Keratinocyte (primary cell): ENCODE measurements at regions not wholly inside any gene's neighbourhood (a gene's known extent, or its start where the extent isn't known, plus 50 kb on each side); places are given as distances from the start of the nearest gene placed in this dataset.

Source experiments
- DNase-seq: peaks from one replicate; pipeline ENCODE4 v3.0.0-alpha.2; 2011; ENCODE audit warnings: low read depth, missing footprints, low spot score
- FAIRE-seq: peaks from 2 replicates; lab custom pipeline; 2011; peaks lifted over from hg19 to GRCh38; lab: Jason Lieb, UNC
- H2AFZ ChIP-seq: 2 replicates; pipeline ENCODE4 v1.6.0; 2012; ENCODE audit warnings: low read length, control low read depth, inconsistent platforms; ENCODE audit not compliant: control insufficient read depth
- H3K27ac ChIP-seq: 2 replicates; pipeline ENCODE4 v1.5.1; 2011; ENCODE audit warnings: low read length; ENCODE audit not compliant: control insufficient read depth, insufficient read depth
- H3K27me3 ChIP-seq: 3 replicates; pipeline ENCODE4 v1.6.0; 2011; ENCODE audit warnings: low read length; ENCODE audit not compliant: control insufficient read depth, insufficient read depth; ENCODE audit errors: extremely low read depth
- H3K36me3 ChIP-seq, 2 experiments: 2 replicates in 1 of 2; 3 replicates in 1 of 2; pipeline ENCODE4 v1.5.1; 2011; ENCODE audit warnings: low read length in 2 of 2, mild to moderate bottlenecking in 1 of 2; ENCODE audit not compliant: control insufficient read depth in 2 of 2, insufficient read depth in 2 of 2; ENCODE audit errors: extremely low read depth in 1 of 2
- H3K4me1 ChIP-seq: 3 replicates; pipeline ENCODE4 v1.5.1; 2011; ENCODE audit warnings: low read length; ENCODE audit not compliant: control insufficient read depth, insufficient read depth; ENCODE audit errors: extremely low read depth
- H3K4me2 ChIP-seq: 3 replicates; pipeline ENCODE4 v1.6.0; 2011; ENCODE audit warnings: low read depth, low read length; ENCODE audit not compliant: control insufficient read depth, insufficient read depth; ENCODE audit errors: extremely low read depth
- H3K4me3 ChIP-seq, 3 experiments: fragments of 200-600 bp in 1 of 3; sonication (generic) in 1 of 3; 2 replicates in 2 of 3; 3 replicates in 1 of 3; pipeline ENCODE4 v1.5.1; 2011 to 2016; ENCODE audit warnings: low read length in 3 of 3, mild to moderate bottlenecking in 3 of 3, control low read depth in 2 of 3, inconsistent platforms in 1 of 3, low read depth in 1 of 3, mixed read lengths in 1 of 3, mixed run types in 1 of 3, moderate library complexity in 1 of 3; ENCODE audit not compliant: control insufficient read depth in 2 of 3, insufficient read depth in 2 of 3; ENCODE audit errors: extremely low read depth in 1 of 3
- H3K79me2 ChIP-seq: 2 replicates; pipeline ENCODE4 v1.6.0; 2012; ENCODE audit warnings: low read length; ENCODE audit not compliant: control insufficient read depth, insufficient read depth
- H3K9ac ChIP-seq: 3 replicates; pipeline ENCODE4 v1.6.0; 2011; ENCODE audit warnings: low read length; ENCODE audit not compliant: control insufficient read depth, insufficient read depth; ENCODE audit errors: extremely low read depth
- H3K9me1 ChIP-seq: 3 replicates; pipeline ENCODE4 v1.6.0; 2011; ENCODE audit warnings: low read length; ENCODE audit not compliant: control insufficient read depth, insufficient read depth; ENCODE audit errors: extremely low read depth
- H3K9me3 ChIP-seq: 2 replicates; pipeline ENCODE4 v1.5.1; 2012; ENCODE audit warnings: low read depth, low read length; ENCODE audit not compliant: control insufficient read depth
- H4K20me1 ChIP-seq: 3 replicates; pipeline ENCODE4 v1.6.0; 2011; ENCODE audit warnings: low read length; ENCODE audit not compliant: control insufficient read depth, insufficient read depth; ENCODE audit errors: extremely low read depth
- EZH2 ChIP-seq: IDR thresholded peaks from one replicate; pipeline ENCODE4 v1.6.1; 2012; ENCODE audit warnings: inconsistent platforms, mild to moderate bottlenecking, low read length, moderate library complexity
- dilution Hi-C: fragments of 300-500 bp; cut with MboI; formaldehyde crosslinking; loops from one replicate; pipeline ENCODE4 v1.7.0; 2020; ENCODE audit warnings: low sequenced_read_pairs; ENCODE audit not compliant: extremely low pct_ligation_motif_present
- TF ChIP-seq, protein P1 (sequence below), 3 experiments: IDR thresholded peaks in 1 of 3; conservative IDR thresholded peaks in 1 of 3; optimal IDR thresholded peaks in 1 of 3; 2 replicates in 2 of 3; 3 replicates in 1 of 3; pipeline versions ENCODE3 to v1.5.1; 2011; ENCODE audit warnings: low read length in 3 of 3, mild to moderate bottlenecking in 3 of 3, moderate library complexity in 2 of 3, control low read depth in 1 of 3, inconsistent platforms in 1 of 3; ENCODE audit not compliant: insufficient read depth in 2 of 3; ENCODE audit errors: extremely low read depth in 1 of 3

GRCh38 chr5:10910261-10910660 lies 149.2 kb upstream of the DAP start:
- dilution Hi-C loops = no loop called here
- FAIRE-seq (no peak), DNase-seq (no peak)
- Histone ChIP-seq H3K27me3 (no peaks in the 10 kb centered on the region), H3K4me2 (no peak overlapping the region), H3K4me3 (no peak overlapping the region), H4K20me1 (no peaks in the 10 kb centered on the region), H3K4me1 (no peaks in the 10 kb centered on the region), H3K27ac (no peak overlapping the region), H3K36me3 (no peaks in the 10 kb centered on the region), H2AFZ (no peak overlapping the region), H3K9me3 (no peaks in the 10 kb centered on the region), H3K79me2 (no peaks in the 10 kb centered on the region), H3K9ac (no peak overlapping the region), H3K9me1 (no peaks in the 10 kb centered on the region)
- TF ChIP-seq EZH2 = no peak
- TF ChIP-seq, protein P1, sequence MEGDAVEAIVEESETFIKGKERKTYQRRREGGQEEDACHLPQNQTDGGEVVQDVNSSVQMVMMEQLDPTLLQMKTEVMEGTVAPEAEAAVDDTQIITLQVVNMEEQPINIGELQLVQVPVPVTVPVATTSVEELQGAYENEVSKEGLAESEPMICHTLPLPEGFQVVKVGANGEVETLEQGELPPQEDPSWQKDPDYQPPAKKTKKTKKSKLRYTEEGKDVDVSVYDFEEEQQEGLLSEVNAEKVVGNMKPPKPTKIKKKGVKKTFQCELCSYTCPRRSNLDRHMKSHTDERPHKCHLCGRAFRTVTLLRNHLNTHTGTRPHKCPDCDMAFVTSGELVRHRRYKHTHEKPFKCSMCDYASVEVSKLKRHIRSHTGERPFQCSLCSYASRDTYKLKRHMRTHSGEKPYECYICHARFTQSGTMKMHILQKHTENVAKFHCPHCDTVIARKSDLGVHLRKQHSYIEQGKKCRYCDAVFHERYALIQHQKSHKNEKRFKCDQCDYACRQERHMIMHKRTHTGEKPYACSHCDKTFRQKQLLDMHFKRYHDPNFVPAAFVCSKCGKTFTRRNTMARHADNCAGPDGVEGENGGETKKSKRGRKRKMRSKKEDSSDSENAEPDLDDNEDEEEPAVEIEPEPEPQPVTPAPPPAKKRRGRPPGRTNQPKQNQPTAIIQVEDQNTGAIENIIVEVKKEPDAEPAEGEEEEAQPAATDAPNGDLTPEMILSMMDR (optimal IDR thresholded peaks at IDR 0.05 in 1 of 3, IDR thresholded peaks at IDR 0.05 in 1 of 3, conservative IDR thresholded peaks at IDR 0.05 in 1 of 3; ENCODE audit: extremely low read depth in 1 of 3, insufficient read depth in 2 of 3, low read length in 3 of 3) = no peak

DNA sequence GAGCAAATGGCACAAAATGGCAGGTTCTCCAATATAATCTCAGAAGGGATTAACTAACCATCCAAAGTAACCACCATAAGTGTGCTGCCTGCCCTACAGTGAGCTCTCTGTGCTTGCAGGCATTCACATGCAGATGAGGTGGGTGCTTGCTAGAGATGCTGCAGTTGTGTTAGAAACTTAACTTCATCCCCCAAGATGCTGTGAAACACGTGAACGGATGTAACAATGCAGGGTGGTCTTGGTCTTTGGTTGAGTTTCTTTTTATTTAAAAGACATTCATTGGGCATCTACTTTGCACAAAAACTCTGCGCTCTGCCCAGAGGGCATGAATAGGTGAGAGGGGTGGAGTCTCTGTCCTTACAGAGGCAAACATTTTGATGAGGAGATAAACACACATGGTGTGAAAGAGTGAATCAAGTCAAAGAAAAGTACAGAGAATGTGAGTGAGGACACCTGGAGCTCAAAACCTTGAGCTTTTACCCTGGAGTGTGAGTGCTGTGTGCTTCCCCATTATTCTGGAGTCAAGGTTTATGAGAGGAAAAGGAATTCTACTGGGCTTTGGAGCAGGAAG lies 143.9 kb upstream of the DAP start:
- no peaks in the 10 kb centered on the region for H3K27me3 ChIP-seq
- DNase-seq (no peak), FAIRE-seq (no peak)
- no peak for TF ChIP-seq EZH2
- TF ChIP-seq, protein P1 (optimal IDR thresholded peaks at IDR 0.05 in 1 of 3, IDR thresholded peaks at IDR 0.05 in 1 of 3, conservative IDR thresholded peaks at IDR 0.05 in 1 of 3; ENCODE audit: extremely low read depth in 1 of 3, insufficient read depth in 2 of 3, low read length in 3 of 3) = no peak
- H2AFZ ChIP-seq = no peak overlapping the region
- H3K79me2 ChIP-seq = no peaks in the 10 kb centered on the region
- no peaks in the 10 kb centered on the region for H3K4me1 ChIP-seq
- no peaks in the 10 kb centered on the region for H3K36me3 ChIP-seq
- H3K27ac ChIP-seq = no peak overlapping the region
- no peak overlapping the region for H3K4me3 ChIP-seq
- H3K9ac ChIP-seq = no peak overlapping the region
- H4K20me1 ChIP-seq = no peaks in the 10 kb centered on the region
- H3K9me1 ChIP-seq = no peaks in the 10 kb centered on the region
- dilution Hi-C loops = no loop called here
- H3K9me3 ChIP-seq = no peaks in the 10 kb centered on the region
- H3K4me2 ChIP-seq = no peak overlapping the region
